Effector memory CD8-positive, alpha-beta T cell (primary cell): ENCODE measurements at regions not wholly inside any gene's neighbourhood (a gene's known extent, or its start where the extent isn't known, plus 50 kb on each side); places are given as distances from the start of the nearest gene placed in this dataset.

Source experiments
- ATAC-seq: fragments of 150-1000 bp; cut with Tn5 transposase; replicated peaks from 2 replicates; pipeline ENCODE4 v1.10.0; 2021; ENCODE audit warnings: mild to moderate bottlenecking, moderate library complexity
- DNase-seq, 3 experiments: peaks; one replicate each; pipeline ENCODE4 v3.0.0; 2021
- H3K27ac Mint-ChIP-seq, 2 donors: one replicate each; pipeline ENCODE4 v1.8.0; 2022; ENCODE audit warnings: mild to moderate bottlenecking in 2 of 2, mixed read lengths in 2 of 2, moderate library complexity in 2 of 2
- H3K27me3 Mint-ChIP-seq, 2 donors: one replicate each; pipeline ENCODE4 v1.8.0; 2022; ENCODE audit warnings: mixed read lengths in 2 of 2
- H3K36me3 Mint-ChIP-seq: one replicate; pipeline ENCODE4 v1.8.0; 2022; ENCODE audit warnings: mild to moderate bottlenecking, moderate library complexity, mixed read lengths; ENCODE audit not compliant: insufficient read depth
- H3K4me1 Mint-ChIP-seq, 2 donors: one replicate each; pipeline ENCODE4 v1.8.0; 2022; ENCODE audit warnings: low read depth in 2 of 2, mixed read lengths in 2 of 2
- H3K4me3 Mint-ChIP-seq, 2 donors: one replicate each; pipeline ENCODE4 v1.8.0; 2022; ENCODE audit warnings: mild to moderate bottlenecking in 2 of 2, mixed read lengths in 2 of 2, moderate library complexity in 2 of 2
- H3K9me3 Mint-ChIP-seq, 2 donors: one replicate each; pipeline ENCODE4 v1.8.0; 2022; ENCODE audit warnings: mixed read lengths in 2 of 2

- Mint-ChIP-seq H3K9me3 (peaks cover 2 to 6% of the 10 kb centered on the region in 2 donors), H3K4me3 (no peak overlapping the region), H3K36me3 (no peaks in the 10 kb centered on the region), H3K4me1 (no peaks in the 10 kb centered on the region), H3K27ac (no peak overlapping the region), H3K27me3 (no peaks in the 10 kb centered on the region)
- DNase-seq (no peak), ATAC-seq (no peak)
These were observed 239.8 kb downstream of the CHD9NB start for GRCh38 chr16:52812678-52813556.

- no peaks in the 10 kb centered on the region for H3K36me3 Mint-ChIP-seq
- H3K27me3 Mint-ChIP-seq, result peaks cover 0 to 8% of the 10 kb centered on the region in 2 donors
- H3K4me1 Mint-ChIP-seq, result no peaks in the 10 kb centered on the region
- H3K4me3 Mint-ChIP-seq, result no peak overlapping the region
- no peak overlapping the region for H3K27ac Mint-ChIP-seq
- no peak for DNase-seq
- peaks cover 0 to 5% of the 10 kb centered on the region in 2 donors for H3K9me3 Mint-ChIP-seq
- ATAC-seq, result no peak
These were observed 247.0 kb downstream of the CHD9NB start for GRCh38 chr16:52805559-52806168.

DNA sequence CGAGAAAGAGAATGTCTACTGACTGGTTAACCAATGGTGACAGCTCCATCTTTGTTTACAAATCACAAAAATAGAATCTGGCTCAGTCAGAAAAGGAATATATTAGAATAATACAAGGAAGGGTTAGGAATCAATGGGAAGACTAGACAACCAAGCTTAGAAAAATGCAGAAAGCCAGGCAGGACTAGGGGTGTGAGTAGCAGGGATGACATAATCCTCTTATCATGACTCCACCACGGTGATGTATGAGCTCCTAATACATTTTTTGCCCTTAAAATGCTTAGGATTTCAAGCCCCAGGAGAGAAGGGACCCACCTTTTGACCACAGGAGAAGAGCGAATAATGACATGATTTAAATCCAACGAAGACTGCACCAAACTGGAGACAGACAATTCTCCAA lies 252.3 kb downstream of the CHD9NB start:
- H3K27me3 Mint-ChIP-seq, result peaks cover 0 to 1% of the 10 kb centered on the region in 2 donors
- H3K27ac Mint-ChIP-seq, result no peak overlapping the region
- no peak overlapping the region for H3K4me3 Mint-ChIP-seq
- H3K9me3 Mint-ChIP-seq, result peaks cover 0 to 5% of the 10 kb centered on the region in 2 donors
- H3K4me1 Mint-ChIP-seq, result no peaks in the 10 kb centered on the region
- no peak for DNase-seq
- ATAC-seq, result no peak
- no peaks in the 10 kb centered on the region for H3K36me3 Mint-ChIP-seq

GRCh38 chr16:52799149-52799548 lies 252.2 kb upstream of the TOX3 start:
- Mint-ChIP-seq H3K4me3 (no peak overlapping the region), H3K9me3 (peaks cover 0 to 5% of the 10 kb centered on the region in 2 donors)

GRCh38 chr16:52787709-52788108 lies 240.8 kb upstream of the TOX3 start:
- peaks cover 0 to 8% of the 10 kb centered on the region in 2 donors for H3K9me3 Mint-ChIP-seq
- H3K4me1 Mint-ChIP-seq, result no peaks in the 10 kb centered on the region
- no peak overlapping the region for H3K4me3 Mint-ChIP-seq
- peaks cover 0 to 11% of the 10 kb centered on the region in 2 donors for H3K27me3 Mint-ChIP-seq
- H3K27ac Mint-ChIP-seq, result no peak overlapping the region
- ATAC-seq, result no peak
- no peaks in the 10 kb centered on the region for H3K36me3 Mint-ChIP-seq
- no peak for DNase-seq

More at GRCh38 chr16:52799149-52799548, 252.2 kb upstream of the TOX3 start:
- ATAC-seq (no peak), DNase-seq (no peak)
- H3K4me1 Mint-ChIP-seq, result no peaks in the 10 kb centered on the region
- H3K27me3 Mint-ChIP-seq, result no peaks in the 10 kb centered on the region
- H3K27ac Mint-ChIP-seq, result no peak overlapping the region
- no peaks in the 10 kb centered on the region for H3K36me3 Mint-ChIP-seq

- H3K4me1 Mint-ChIP-seq, result no peaks in the 10 kb centered on the region
- H3K27ac Mint-ChIP-seq, result no peak overlapping the region
- no peak overlapping the region for H3K4me3 Mint-ChIP-seq
- H3K27me3 Mint-ChIP-seq, result peaks cover 0 to 21% of the 10 kb centered on the region in 2 donors
- H3K9me3 Mint-ChIP-seq, result peaks cover 0 to 8% of the 10 kb centered on the region in 2 donors
- DNase-seq (no peak), ATAC-seq (no peak)
- no peaks in the 10 kb centered on the region for H3K36me3 Mint-ChIP-seq
These were observed 239.1 kb upstream of the TOX3 start for GRCh38 chr16:52786091-52786490.

GRCh38 chr16:52785653-52786052 lies 238.7 kb upstream of the TOX3 start:
- no peak for ATAC-seq
- peaks cover 0 to 8% of the 10 kb centered on the region in 2 donors for H3K9me3 Mint-ChIP-seq
- no peak for DNase-seq

GRCh38 chr16:52783616-52784015 lies 236.7 kb upstream of the TOX3 start:
- Mint-ChIP-seq H3K27me3 (peaks cover 0 to 21% of the 10 kb centered on the region in 2 donors), H3K9me3 (peaks cover 0 to 2% of the 10 kb centered on the region in 2 donors), H3K27ac (no peak overlapping the region), H3K4me1 (no peaks in the 10 kb centered on the region), H3K4me3 (no peak overlapping the region), H3K36me3 (no peaks in the 10 kb centered on the region)
- no peak for ATAC-seq
- no peak for DNase-seq

More at GRCh38 chr16:52785653-52786052, 238.7 kb upstream of the TOX3 start:
- peaks cover 0 to 21% of the 10 kb centered on the region in 2 donors for H3K27me3 Mint-ChIP-seq
- no peaks in the 10 kb centered on the region for H3K4me1 Mint-ChIP-seq
- H3K4me3 Mint-ChIP-seq, result no peak overlapping the region
- no peak overlapping the region for H3K27ac Mint-ChIP-seq
- no peaks in the 10 kb centered on the region for H3K36me3 Mint-ChIP-seq

DNA sequence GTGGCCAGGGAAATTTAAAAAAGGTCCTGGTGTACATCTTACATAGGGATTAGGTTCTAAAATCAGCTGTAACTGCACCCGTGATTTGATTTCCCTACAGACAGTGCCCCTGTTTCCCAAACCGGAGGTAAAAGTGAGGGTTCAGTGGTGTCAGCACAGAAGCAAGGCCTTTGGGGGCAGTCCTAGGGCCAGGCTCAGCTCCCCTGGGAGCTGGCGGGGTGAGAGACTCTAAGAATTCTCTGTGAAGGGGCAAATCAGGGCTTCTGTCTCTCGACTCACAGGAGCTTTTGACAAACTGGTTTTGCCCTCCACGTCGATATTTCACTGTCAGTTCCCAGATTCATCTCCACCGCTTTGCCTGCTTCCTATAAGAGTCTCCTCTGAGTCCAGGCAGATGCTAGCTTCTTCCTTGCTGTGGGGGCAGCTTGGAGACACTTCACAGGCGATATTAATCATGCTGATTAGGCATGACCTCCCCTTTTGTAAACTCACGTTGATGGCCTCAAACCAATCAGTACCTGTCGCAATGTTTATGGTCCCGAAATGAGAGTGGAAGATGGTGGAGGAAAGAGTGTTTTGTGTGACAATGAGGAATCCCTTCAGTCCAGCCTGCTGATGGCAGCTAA lies 234.2 kb upstream of the TOX3 start:
- Mint-ChIP-seq H3K36me3 (no peaks in the 10 kb centered on the region), H3K27ac (no peak overlapping the region), H3K4me3 (no peak overlapping the region), H3K27me3 (peaks cover 0 to 26% of the 10 kb centered on the region in 2 donors), H3K4me1 (no peaks in the 10 kb centered on the region), H3K9me3 (no peaks in the 10 kb centered on the region)
- DNase-seq, result no peak
- no peak for ATAC-seq

GRCh38 chr16:52773026-52773425 lies 226.1 kb upstream of the TOX3 start:
- Mint-ChIP-seq H3K27me3 (peaks cover 0 to 9% of the 10 kb centered on the region in 2 donors), H3K9me3 (no peaks in the 10 kb centered on the region), H3K4me1 (no peaks in the 10 kb centered on the region), H3K27ac (no peak overlapping the region), H3K36me3 (no peaks in the 10 kb centered on the region), H3K4me3 (no peak overlapping the region)
- DNase-seq, result no peak
- no peak for ATAC-seq

DNA sequence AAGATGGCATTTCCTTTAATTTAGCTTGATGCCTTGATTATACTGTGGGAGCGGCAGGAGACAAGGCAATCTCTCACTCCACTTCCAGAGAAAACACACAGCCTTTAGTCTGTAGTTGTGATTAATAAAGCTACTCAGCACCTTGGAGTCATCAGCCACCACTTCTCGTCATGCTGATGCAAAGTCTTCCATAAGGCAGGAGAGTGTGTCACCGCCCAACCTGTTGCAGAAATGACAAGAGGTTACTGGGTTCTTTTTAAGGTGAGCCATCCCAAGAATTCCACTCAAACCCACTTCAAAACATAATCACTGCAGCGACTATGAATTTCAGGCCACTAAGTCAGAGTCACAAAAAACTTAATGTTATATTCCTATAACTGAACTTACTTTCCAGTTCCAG lies 223.9 kb upstream of the TOX3 start:
- no peaks in the 10 kb centered on the region for H3K36me3 Mint-ChIP-seq
- peaks cover 0 to under 1% of the 10 kb centered on the region in 2 donors for H3K27me3 Mint-ChIP-seq

GRCh38 chr16:52758473-52758855 lies 211.5 kb upstream of the TOX3 start:
- Mint-ChIP-seq H3K4me3 (no peak overlapping the region), H3K27ac (no peak overlapping the region), H3K36me3 (no peaks in the 10 kb centered on the region), H3K27me3 (no peaks in the 10 kb centered on the region), H3K4me1 (no peaks in the 10 kb centered on the region), H3K9me3 (no peaks in the 10 kb centered on the region)
- DNase-seq, result no peak
- ATAC-seq, result no peak

More for the DNA sequence above, 223.9 kb upstream of the TOX3 start:
- ATAC-seq (no peak), DNase-seq (no peak)
- Mint-ChIP-seq H3K4me1 (no peaks in the 10 kb centered on the region), H3K4me3 (no peak overlapping the region), H3K9me3 (no peaks in the 10 kb centered on the region), H3K27ac (no peak overlapping the region)

DNA sequence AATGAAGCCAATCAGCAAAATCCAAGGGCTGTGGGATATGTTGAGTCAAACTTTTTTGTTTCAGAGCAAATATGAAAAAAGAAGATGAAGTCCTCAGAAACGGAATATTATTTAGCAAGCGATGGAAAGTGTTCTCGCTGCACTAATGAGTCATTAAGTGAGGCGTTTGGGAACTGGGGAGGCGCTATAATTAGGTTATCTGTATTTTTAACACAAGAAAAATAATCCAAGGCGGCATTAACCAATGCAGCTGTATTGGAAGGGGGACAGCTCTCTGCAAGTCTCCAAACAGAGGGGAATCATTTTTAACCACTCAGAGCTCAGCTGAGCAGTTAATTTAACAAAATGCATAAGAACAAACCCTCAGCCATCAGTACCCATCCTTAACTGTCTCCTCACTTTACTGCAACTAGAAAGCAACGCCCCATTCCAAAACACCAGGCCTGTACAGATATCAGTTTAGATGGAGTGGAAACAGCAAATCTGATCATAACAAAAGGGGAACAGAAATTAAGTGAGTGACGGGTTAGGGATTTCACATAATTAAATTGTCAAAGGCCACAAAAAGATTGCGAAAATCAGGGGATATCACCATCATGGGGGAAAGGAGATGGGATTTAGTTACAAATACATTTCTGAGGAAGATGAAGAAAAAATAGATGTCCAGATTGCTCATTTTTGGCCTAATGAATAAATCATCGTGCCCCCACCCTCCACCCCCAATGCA lies 211.0 kb upstream of the TOX3 start:
- H3K27ac Mint-ChIP-seq, result no peak overlapping the region

More for the DNA sequence above, 211.0 kb upstream of the TOX3 start:
- Mint-ChIP-seq H3K27me3 (no peaks in the 10 kb centered on the region), H3K4me3 (no peak overlapping the region), H3K4me1 (no peaks in the 10 kb centered on the region), H3K9me3 (no peaks in the 10 kb centered on the region), H3K36me3 (no peaks in the 10 kb centered on the region)
- no peak for DNase-seq
- no peak for ATAC-seq
